A549 (cell line): ENCODE measurements at regions not wholly inside any gene's neighbourhood (a gene's known extent, or its start where the extent isn't known, plus 50 kb on each side); places are given as distances from the start of the nearest gene placed in this dataset.

Experiments used
- ATAC-seq, 2 experiments: fragments of 200-7000 bp in 1 of 2; fragments of >200 bp in 1 of 2; cut with Nextera tagmentation in 1 of 2; cut with Tn5 transposase in 1 of 2; 3 replicates each; pipeline versions ENCODE4 v1.8.0 to v1.9.1; 2018 to 2020; ENCODE audit warnings: mild to moderate bottlenecking in 1 of 2, moderate library complexity in 1 of 2
- CTCF ChIA-PET: fragments of 300-600 bp; sonication (Branson Sonifier 250); formaldehyde crosslinking; extraction: SDS; loops from one replicate; lab custom pipeline; 2021; ENCODE audit warnings: antibody characterized with exemption, inconsistent platforms; lab: Yijun Ruan, JAX
- POLR2A ChIA-PET: fragments of 350-600 bp; formaldehyde crosslinking; extraction: SDS; loops from one replicate; lab custom pipeline; 2021; ENCODE audit warnings: antibody characterized with exemption, inconsistent platforms; lab: Yijun Ruan, JAX
- DNase-seq, 2 experiments: peaks; one replicate each; pipeline versions ENCODE4 v3.0.0 to v3.0.0-alpha.2; 2011 to 2016; ENCODE audit warnings: low read depth in 1 of 2, low spot score in 1 of 2
- FAIRE-seq: peaks from 2 replicates; lab custom pipeline; 2011; peaks lifted over from hg19 to GRCh38; lab: Jason Lieb, UNC
- H3K27ac ChIP-seq, 2 experiments: fragments of >200 bp; sonication (Bioruptor Twin); formaldehyde crosslinking; 3 replicates each; pipeline ENCODE4 v1.5.1; 2016 to 2017
- H3K4me1 ChIP-seq: fragments of >200 bp; sonication (Bioruptor Twin); formaldehyde crosslinking; 3 replicates; pipeline ENCODE4 v1.6.1; 2016
- H3K4me2 ChIP-seq: fragments of >200 bp; sonication (Bioruptor Twin); formaldehyde crosslinking; 3 replicates; pipeline ENCODE4 v1.6.1; 2016
- H3K4me3 ChIP-seq: fragments of >200 bp; sonication (Bioruptor Twin); formaldehyde crosslinking; 3 replicates; pipeline ENCODE4 v1.5.1; 2016
- H3K9me3 ChIP-seq: fragments of >200 bp; sonication (Bioruptor Twin); formaldehyde crosslinking; 3 replicates; pipeline ENCODE4 v1.6.1; 2016
- ATOH8 ChIP-seq: fragments of 250-450 bp; sonication (Bioruptor Pico); IDR thresholded peaks from 2 replicates; pipeline ENCODE4 v1.5.0; 2020; ENCODE audit warnings: low read depth, mild to moderate bottlenecking, moderate library complexity
- CHD2 ChIP-seq: fragments of 150-350 bp; IDR thresholded peaks from 2 replicates; pipeline ENCODE4 v1.6.1; 2014; ENCODE audit warnings: low read length; ENCODE audit not compliant: partially characterized antibody
- ELK1 ChIP-seq: fragments of 150-350 bp; IDR thresholded peaks from 2 replicates; pipeline ENCODE4 v1.6.1; 2014; ENCODE audit warnings: low read depth, mild to moderate bottlenecking, low read length
- EP300 ChIP-seq, 2 experiments: fragments of >200 bp; sonication (Bioruptor Twin); formaldehyde crosslinking; IDR thresholded peaks; 2 replicates in 1 of 2; 3 replicates in 1 of 2; pipeline ENCODE4 v1.6.1; 2016 to 2017
- FOSB ChIP-seq: fragments of 250-450 bp; sonication (Bioruptor Pico); IDR thresholded peaks from 2 replicates; pipeline ENCODE4 v1.5.0; 2020; ENCODE audit warnings: mild to moderate bottlenecking, moderate library complexity
- GATA3 ChIP-seq: IDR thresholded peaks from 2 replicates; pipeline ENCODE4 v1.6.1; 2012; ENCODE audit warnings: borderline replicate concordance
- HDAC2 ChIP-seq: fragments of 200-600 bp; sonication (generic); IDR thresholded peaks from 2 replicates; pipeline ENCODE4 v1.6.1; 2016
- HOXB5 ChIP-seq: fragments of 250-450 bp; sonication (Bioruptor Pico); IDR thresholded peaks from 2 replicates; pipeline ENCODE4 v1.5.0; 2020; ENCODE audit warnings: mild to moderate bottlenecking, moderate library complexity
- KDM1A ChIP-seq: fragments of 200-600 bp; sonication (generic); IDR thresholded peaks from 2 replicates; pipeline ENCODE4 v1.6.1; 2016; ENCODE audit warnings: low read depth, mild to moderate bottlenecking
- MAFK ChIP-seq: fragments of 450-650 bp; IDR thresholded peaks from 2 replicates; pipeline ENCODE4 v1.6.1; 2014; ENCODE audit not compliant: partially characterized antibody
- MAZ ChIP-seq: fragments of 150-350 bp; IDR thresholded peaks from 2 replicates; pipeline ENCODE4 v1.6.1; 2014; ENCODE audit warnings: antibody characterized with exemption, low read depth, low read length, borderline replicate concordance
- NFE2L2 ChIP-seq: fragments of 150-350 bp; conservative IDR thresholded peaks from 2 replicates; pipeline ENCODE4 v1.6.1; 2014; ENCODE audit warnings: low read length
- NPAS2 ChIP-seq: fragments of 250-450 bp; sonication (Bioruptor Pico); IDR thresholded peaks from 2 replicates; pipeline ENCODE4 v1.8.0; 2022; ENCODE audit warnings: mild to moderate bottlenecking, moderate library complexity, borderline replicate concordance
- RCOR1 ChIP-seq: fragments of 150-350 bp; IDR thresholded peaks from 2 replicates; pipeline ENCODE4 v1.6.1; 2014; ENCODE audit warnings: antibody characterized with exemption, low read length, low read depth
- TFCP2L1 ChIP-seq: fragments of 250-450 bp; sonication (Bioruptor Pico); IDR thresholded peaks from 2 replicates; pipeline ENCODE4 v1.5.0; 2021; ENCODE audit warnings: mild to moderate bottlenecking
- ZFP36 ChIP-seq: fragments of 450-650 bp; IDR thresholded peaks from 2 replicates; pipeline ENCODE4 v1.6.1; 2014; ENCODE audit warnings: borderline replicate concordance; ENCODE audit not compliant: partially characterized antibody
- ZNF302 ChIP-seq: fragments of 250-450 bp; sonication (Bioruptor Pico); IDR thresholded peaks from 2 replicates; pipeline ENCODE4 v1.9.0; 2021; ENCODE audit warnings: inconsistent platforms, mild to moderate bottlenecking, moderate library complexity
- ZSCAN20 ChIP-seq: fragments of 250-450 bp; sonication (Bioruptor Pico); IDR thresholded peaks from 2 replicates; pipeline ENCODE4 v1.8.0; 2022; ENCODE audit warnings: mild to moderate bottlenecking, moderate library complexity
- WGBS: methylation state at CpG from one replicate; pipeline ENCODE4 v1.1.6; 2017; ENCODE audit errors: missing lambda C conversion rate; 5-methylcytosine and 5-hydroxymethylcytosine counted together
- TF ChIP-seq, protein P1 (sequence below): fragments of >200 bp; sonication (Bioruptor Twin); formaldehyde crosslinking; IDR thresholded peaks from 3 replicates; pipeline ENCODE4 v1.6.1; 2016
- TF ChIP-seq, protein P2 (sequence below): fragments of 200-600 bp; sonication (generic); IDR thresholded peaks from 2 replicates; pipeline ENCODE4 v1.6.1; 2016; ENCODE audit warnings: antibody characterized with exemption, mild to moderate bottlenecking, moderate library complexity
- TF ChIP-seq, protein P3 (sequence below): fragments of 450-650 bp; IDR thresholded peaks from 2 replicates; pipeline ENCODE4 v1.6.1; 2014; ENCODE audit warnings: antibody characterized with exemption
- TF ChIP-seq, protein P4 (sequence below): fragments of 250-450 bp; sonication (Bioruptor Pico); IDR thresholded peaks from 2 replicates; pipeline ENCODE4 v1.5.0; 2021; ENCODE audit warnings: mild to moderate bottlenecking, moderate library complexity, borderline replicate concordance

DNA sequence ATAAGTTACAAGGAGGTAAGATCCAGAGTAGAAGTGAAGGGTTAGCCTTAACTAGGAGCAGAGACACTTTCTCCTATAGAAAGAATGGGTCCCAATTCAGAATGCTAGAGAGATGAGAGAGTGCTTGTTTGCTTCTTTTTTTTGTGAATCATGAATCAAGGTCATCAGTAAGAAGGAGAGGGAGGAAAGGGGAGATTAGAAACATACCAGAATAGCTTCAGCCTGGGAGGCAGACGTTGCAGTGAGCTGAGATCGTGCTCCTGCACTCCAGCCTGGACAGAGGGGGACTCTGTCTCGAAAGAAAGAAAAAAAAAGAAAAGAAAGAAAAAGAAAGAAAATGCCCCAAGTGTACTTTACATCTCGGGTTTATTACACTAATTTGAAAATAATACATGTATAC is 55.8 kb upstream of the SLC35F5 start (continued):
- TF ChIP-seq, protein P1, sequence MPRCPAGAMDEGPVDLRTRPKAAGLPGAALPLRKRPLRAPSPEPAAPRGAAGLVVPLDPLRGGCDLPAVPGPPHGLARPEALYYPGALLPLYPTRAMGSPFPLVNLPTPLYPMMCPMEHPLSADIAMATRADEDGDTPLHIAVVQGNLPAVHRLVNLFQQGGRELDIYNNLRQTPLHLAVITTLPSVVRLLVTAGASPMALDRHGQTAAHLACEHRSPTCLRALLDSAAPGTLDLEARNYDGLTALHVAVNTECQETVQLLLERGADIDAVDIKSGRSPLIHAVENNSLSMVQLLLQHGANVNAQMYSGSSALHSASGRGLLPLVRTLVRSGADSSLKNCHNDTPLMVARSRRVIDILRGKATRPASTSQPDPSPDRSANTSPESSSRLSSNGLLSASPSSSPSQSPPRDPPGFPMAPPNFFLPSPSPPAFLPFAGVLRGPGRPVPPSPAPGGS, result no peak
- TF ChIP-seq NPAS2 (CRISPR knock-in tag) (no peak), GATA3 (no peak), CHD2 (no peak), TFCP2L1 (CRISPR knock-in tag) (no peak), ZNF302 (CRISPR knock-in tag) (no peak), FOSB (CRISPR knock-in tag) (no peak), ZFP36 (no peak), HOXB5 (CRISPR knock-in tag) (no peak), EP300 (IDR thresholded peaks at IDR 0.05) (no peak)
- TF ChIP-seq, protein P2, sequence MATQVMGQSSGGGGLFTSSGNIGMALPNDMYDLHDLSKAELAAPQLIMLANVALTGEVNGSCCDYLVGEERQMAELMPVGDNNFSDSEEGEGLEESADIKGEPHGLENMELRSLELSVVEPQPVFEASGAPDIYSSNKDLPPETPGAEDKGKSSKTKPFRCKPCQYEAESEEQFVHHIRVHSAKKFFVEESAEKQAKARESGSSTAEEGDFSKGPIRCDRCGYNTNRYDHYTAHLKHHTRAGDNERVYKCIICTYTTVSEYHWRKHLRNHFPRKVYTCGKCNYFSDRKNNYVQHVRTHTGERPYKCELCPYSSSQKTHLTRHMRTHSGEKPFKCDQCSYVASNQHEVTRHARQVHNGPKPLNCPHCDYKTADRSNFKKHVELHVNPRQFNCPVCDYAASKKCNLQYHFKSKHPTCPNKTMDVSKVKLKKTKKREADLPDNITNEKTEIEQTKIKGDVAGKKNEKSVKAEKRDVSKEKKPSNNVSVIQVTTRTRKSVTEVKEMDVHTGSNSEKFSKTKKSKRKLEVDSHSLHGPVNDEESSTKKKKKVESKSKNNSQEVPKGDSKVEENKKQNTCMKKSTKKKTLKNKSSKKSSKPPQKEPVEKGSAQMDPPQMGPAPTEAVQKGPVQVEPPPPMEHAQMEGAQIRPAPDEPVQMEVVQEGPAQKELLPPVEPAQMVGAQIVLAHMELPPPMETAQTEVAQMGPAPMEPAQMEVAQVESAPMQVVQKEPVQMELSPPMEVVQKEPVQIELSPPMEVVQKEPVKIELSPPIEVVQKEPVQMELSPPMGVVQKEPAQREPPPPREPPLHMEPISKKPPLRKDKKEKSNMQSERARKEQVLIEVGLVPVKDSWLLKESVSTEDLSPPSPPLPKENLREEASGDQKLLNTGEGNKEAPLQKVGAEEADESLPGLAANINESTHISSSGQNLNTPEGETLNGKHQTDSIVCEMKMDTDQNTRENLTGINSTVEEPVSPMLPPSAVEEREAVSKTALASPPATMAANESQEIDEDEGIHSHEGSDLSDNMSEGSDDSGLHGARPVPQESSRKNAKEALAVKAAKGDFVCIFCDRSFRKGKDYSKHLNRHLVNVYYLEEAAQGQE, result no peak
- TF ChIP-seq, protein P3, sequence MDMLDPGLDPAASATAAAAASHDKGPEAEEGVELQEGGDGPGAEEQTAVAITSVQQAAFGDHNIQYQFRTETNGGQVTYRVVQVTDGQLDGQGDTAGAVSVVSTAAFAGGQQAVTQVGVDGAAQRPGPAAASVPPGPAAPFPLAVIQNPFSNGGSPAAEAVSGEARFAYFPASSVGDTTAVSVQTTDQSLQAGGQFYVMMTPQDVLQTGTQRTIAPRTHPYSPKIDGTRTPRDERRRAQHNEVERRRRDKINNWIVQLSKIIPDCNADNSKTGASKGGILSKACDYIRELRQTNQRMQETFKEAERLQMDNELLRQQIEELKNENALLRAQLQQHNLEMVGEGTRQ, result no peak

DNA sequence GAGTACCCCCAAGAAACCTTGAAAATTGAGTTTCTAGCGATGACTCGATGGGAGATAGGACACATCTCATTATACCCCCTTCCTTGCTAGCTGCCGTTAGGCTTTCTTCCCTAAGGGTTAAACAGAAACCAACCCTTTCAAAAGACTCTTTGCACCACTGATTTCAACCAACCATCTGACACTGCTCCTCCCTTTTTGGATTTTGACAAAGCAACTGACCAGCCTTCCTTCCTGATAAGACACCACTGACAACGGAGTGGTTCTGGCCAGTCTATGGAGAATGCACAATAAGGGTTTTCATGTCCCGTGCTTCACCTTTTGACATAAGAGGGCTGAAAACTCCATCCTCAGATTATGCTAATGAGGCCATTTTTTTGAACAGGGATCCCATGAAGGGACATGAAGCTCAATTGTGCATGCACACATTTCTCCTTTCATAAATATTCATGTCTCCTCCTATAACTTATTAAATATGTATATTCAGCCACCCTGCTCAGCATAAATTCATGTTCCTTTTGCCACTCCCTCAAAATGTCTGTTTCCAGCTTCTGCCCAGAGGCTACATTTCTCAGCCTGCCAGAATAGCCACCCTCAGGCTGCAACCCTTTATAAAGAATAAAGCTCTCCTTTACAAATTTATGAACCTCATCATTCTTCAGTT is 52.8 kb upstream of the SLC35F5 start:
- DNase-seq, result no peak
- 85% methylated on average over 5 of the region's 5 CpGs for WGBS
- ATAC-seq, result no peak
- H3K9me3 ChIP-seq, result no peaks in the 10 kb centered on the region
- no peak overlapping the region for H3K4me3 ChIP-seq
- ChIA-PET POLR2A (interaction anchor here (1.3 kb wide), 1 partner anchor 52 kb away, joined by 4 read pairs; the partner anchor contains the start of gene SLC35F5), CTCF (no interaction called here)
- no peak overlapping the region for H3K27ac ChIP-seq
- H3K4me2 ChIP-seq, result no peak overlapping the region
- no peak for FAIRE-seq
- peaks cover 12% of the 10 kb centered on the region; the same call in 2 of the 3 replicates for H3K4me1 ChIP-seq
- TF ChIP-seq ATOH8 (CRISPR knock-in tag), result no peak
- no peak for TF ChIP-seq MAZ
- TF ChIP-seq NPAS2 (CRISPR knock-in tag), result no peak
- no peak for TF ChIP-seq ZSCAN20 (CRISPR knock-in tag)
- TF ChIP-seq, protein P2, result no peak
- TF ChIP-seq RCOR1, result no peak
- no peak for TF ChIP-seq HDAC2
- TF ChIP-seq, protein P3, result no peak
- no peak for TF ChIP-seq ELK1
- TF ChIP-seq, protein P4, sequence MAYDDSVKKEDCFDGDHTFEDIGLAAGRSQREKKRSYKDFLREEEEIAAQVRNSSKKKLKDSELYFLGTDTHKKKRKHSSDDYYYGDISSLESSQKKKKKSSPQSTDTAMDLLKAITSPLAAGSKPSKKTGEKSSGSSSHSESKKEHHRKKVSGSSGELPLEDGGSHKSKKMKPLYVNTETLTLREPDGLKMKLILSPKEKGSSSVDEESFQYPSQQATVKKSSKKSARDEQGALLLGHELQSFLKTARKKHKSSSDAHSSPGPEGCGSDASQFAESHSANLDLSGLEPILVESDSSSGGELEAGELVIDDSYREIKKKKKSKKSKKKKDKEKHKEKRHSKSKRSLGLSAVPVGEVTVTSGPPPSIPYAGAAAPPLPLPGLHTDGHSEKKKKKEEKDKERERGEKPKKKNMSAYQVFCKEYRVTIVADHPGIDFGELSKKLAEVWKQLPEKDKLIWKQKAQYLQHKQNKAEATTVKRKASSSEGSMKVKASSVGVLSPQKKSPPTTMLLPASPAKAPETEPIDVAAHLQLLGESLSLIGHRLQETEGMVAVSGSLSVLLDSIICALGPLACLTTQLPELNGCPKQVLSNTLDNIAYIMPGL (CRISPR knock-in tag), result no peak
- TF ChIP-seq MAFK, result no peak
- TF ChIP-seq NFE2L2, result no peak
- no peak for TF ChIP-seq KDM1A
